Esophagus squamous epithelium (tissue), 5 donors: ENCODE measurements at regions not wholly inside any gene's neighbourhood (a gene's known extent, or its start where the extent isn't known, plus 50 kb on each side); places are given as distances from the start of the nearest gene placed in this dataset.

Source experiments
- DNase-seq: peaks from one replicate; lab custom pipeline; 2025; lab: John Stamatoyannopoulos, UW
- H3K27ac ChIP-seq, 4 donors: fragments of 200-600 bp; sonication (generic); one replicate each; pipeline ENCODE4 v1.5.1; 2016 to 2019; ENCODE audit warnings: mild to moderate bottlenecking in 1 of 4
- H3K27me3 ChIP-seq, 4 donors: fragments of 200-600 bp; sonication (generic); 1 replicate in 3 of 4; 2 replicates in 1 of 4; pipeline versions ENCODE4 v1.5.1 to v1.6.0; 2017 to 2021; ENCODE audit warnings: antibody characterized with exemption in 1 of 4
- H3K36me3 ChIP-seq, 3 donors: fragments of 200-600 bp; sonication (generic); one replicate each; pipeline ENCODE4 v1.5.1; 2016 to 2019
- H3K4me1 ChIP-seq, 3 donors: fragments of 200-600 bp; sonication (generic); one replicate each; pipeline ENCODE4 v1.5.1; 2017 to 2019
- H3K4me3 ChIP-seq, 4 donors: fragments of 200-600 bp; sonication (generic); 1 replicate in 3 of 4; 2 replicates in 1 of 4; pipeline ENCODE4 v1.5.1; 2016 to 2019; ENCODE audit warnings: mild to moderate bottlenecking in 2 of 4, moderate library complexity in 1 of 4
- H3K9me3 ChIP-seq, 3 donors: fragments of 200-600 bp; sonication (generic); one replicate each; pipeline ENCODE4 v1.5.1; 2016 to 2019
- POLR2A ChIP-seq, 4 donors: fragments of 450-650 bp; IDR thresholded peaks; one replicate each; pipeline ENCODE4 v1.6.1; 2017; ENCODE audit warnings: antibody characterized with exemption in 4 of 4, mild to moderate bottlenecking in 4 of 4, moderate library complexity in 3 of 4
- WGBS, 2 donors: methylation state at CpG; one replicate each; pipeline ENCODE4 v1.1.5; 2018; 5-methylcytosine and 5-hydroxymethylcytosine counted together
- intact Hi-C: fragments of 100-400 bp; cut with DNase I; formaldehyde crosslinking; loops from one replicate; pipeline ENCODE4 v1.15.0; 2022
- TF ChIP-seq, protein P1 (sequence below), 6 experiments: fragments of 450-650 bp in 4 of 6; fragments of 200-600 bp in 2 of 6; sonication (generic) in 2 of 6; IDR thresholded peaks; one replicate each; pipeline ENCODE4 v1.5.1; 2016 to 2019; ENCODE audit warnings: antibody characterized with exemption in 6 of 6, mild to moderate bottlenecking in 4 of 6, moderate library complexity in 4 of 6
- donor health status: DM: yes; HTN: yes; CAD: no.

DNA sequence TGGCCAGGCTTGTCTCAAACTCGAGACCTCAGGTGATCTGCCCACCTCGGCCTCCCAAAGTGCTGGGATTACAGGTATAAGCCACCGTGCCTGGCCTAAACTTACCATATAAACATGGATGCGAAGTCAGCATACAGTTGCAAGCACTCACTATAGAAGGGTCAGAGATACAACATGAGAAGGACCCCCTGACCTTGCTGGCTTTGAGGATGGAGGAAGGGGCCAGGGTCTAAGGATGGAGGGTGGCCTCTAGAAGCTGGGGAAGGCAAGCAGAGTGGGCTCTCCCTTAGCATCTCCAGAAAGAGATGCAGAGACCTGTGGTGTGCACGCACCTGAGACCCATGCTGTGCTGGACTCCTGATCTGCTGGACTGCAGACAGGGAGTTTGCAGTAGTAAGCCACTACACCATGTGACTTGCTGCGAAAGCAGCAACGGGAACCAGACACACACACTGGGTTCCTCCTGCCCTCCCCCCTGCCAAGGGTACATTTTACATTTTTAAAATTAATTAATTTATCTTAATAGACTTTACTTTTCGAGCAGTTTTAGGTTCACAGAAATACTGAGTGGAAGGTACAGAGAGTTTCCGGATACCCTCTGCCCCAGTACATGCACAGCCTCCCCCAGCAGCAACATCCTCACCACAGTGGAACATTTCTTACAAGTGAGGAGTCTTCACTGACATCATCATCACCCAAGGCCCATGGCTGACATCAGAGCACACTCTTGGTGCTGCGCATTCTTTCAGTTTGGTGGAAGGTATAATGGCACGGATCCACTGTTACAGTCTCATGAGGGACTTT, 170.1 kb upstream of the B3GAT1 start:
- peaks cover 0 to 42% (median 0%) of the 10 kb centered on the region in 4 donors for H3K27me3 ChIP-seq
- peaks cover 0 to 17% (median 0%) of the 10 kb centered on the region in 3 donors for H3K4me1 ChIP-seq
- TF ChIP-seq, protein P1, sequence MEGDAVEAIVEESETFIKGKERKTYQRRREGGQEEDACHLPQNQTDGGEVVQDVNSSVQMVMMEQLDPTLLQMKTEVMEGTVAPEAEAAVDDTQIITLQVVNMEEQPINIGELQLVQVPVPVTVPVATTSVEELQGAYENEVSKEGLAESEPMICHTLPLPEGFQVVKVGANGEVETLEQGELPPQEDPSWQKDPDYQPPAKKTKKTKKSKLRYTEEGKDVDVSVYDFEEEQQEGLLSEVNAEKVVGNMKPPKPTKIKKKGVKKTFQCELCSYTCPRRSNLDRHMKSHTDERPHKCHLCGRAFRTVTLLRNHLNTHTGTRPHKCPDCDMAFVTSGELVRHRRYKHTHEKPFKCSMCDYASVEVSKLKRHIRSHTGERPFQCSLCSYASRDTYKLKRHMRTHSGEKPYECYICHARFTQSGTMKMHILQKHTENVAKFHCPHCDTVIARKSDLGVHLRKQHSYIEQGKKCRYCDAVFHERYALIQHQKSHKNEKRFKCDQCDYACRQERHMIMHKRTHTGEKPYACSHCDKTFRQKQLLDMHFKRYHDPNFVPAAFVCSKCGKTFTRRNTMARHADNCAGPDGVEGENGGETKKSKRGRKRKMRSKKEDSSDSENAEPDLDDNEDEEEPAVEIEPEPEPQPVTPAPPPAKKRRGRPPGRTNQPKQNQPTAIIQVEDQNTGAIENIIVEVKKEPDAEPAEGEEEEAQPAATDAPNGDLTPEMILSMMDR (IDR thresholded peaks at IDR 0.05): no peak
- no peak for TF ChIP-seq POLR2A (IDR thresholded peaks at IDR 0.05)
- intact Hi-C loops: no loop called here
- H3K27ac ChIP-seq: no peak overlapping the region
- DNase-seq: no peak
- no peaks in the 10 kb centered on the region for H3K36me3 ChIP-seq
- H3K9me3 ChIP-seq: no peaks in the 10 kb centered on the region
- no peak overlapping the region for H3K4me3 ChIP-seq
- 76 to 83% methylated on average over 9 to 10 of the region's 11 CpGs for WGBS, 2 donors

DNA sequence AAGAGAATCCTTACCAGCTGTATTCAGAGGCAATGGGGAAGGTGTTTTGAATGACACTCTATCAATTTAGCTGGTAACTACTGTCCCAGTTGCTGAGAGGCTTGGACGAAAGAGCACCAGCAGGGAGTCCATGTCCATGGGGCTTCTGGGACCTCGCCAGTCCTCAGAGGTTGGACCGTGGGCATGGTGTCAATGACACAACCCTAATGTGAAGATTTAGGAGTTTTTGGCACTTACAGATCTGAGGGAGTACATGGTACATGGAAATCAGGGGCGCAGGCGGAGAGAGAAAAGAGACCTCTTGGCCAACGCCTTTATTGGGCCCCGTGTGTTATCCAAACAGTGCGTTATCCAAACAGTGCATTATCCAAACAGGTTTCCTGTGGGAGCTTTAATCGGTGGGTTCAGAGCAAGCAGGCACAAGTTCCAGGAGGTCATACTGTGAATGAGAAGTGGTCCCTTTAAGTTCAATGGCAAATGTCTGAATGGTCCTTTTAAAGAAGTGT, 169.1 kb upstream of the B3GAT1 start:
- TF ChIP-seq POLR2A (IDR thresholded peaks at IDR 0.05): no peak
- TF ChIP-seq, protein P1 (IDR thresholded peaks at IDR 0.05): no peak
- Histone ChIP-seq H3K9me3 (no peaks in the 10 kb centered on the region), H3K4me3 (no peak overlapping the region), H3K4me1 (peaks cover 0 to 17% (median 0%) of the 10 kb centered on the region in 3 donors), H3K36me3 (no peaks in the 10 kb centered on the region), H3K27ac (no peak overlapping the region), H3K27me3 (peaks cover 0 to 52% (median 0%) of the 10 kb centered on the region in 4 donors)
- DNase-seq: no peak
- intact Hi-C loops: no loop called here
- WGBS, 2 donors: 58 to 60% methylated on average over 9 of the region's 9 CpGs

DNA sequence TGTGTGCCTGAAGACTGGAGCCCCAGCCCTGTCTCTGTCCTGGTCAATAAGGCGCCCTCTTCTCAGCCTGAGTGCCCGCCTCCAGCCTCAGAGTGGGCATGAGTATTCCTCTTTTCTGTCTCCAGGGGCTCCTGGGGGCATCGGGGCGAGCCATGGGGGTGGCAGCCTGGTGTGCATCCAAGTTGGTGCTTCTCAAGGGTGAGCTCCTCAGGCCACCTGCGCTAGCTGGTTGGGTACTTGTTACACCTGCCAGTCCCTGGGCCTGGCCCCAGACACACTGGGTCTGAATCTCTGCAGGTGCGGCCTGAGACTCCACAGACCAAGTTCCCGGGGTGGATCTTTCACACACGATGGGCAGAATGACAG, 168.6 kb upstream of the B3GAT1 start:
- Histone ChIP-seq H3K36me3 (no peaks in the 10 kb centered on the region), H3K27me3 (peaks cover 0 to 52% (median 0%) of the 10 kb centered on the region in 4 donors), H3K27ac (no peak overlapping the region), H3K4me3 (no peak overlapping the region), H3K9me3 (no peaks in the 10 kb centered on the region), H3K4me1 (peaks cover 0 to 17% (median 0%) of the 10 kb centered on the region in 3 donors)
- WGBS, 2 donors: 74 to 89% methylated on average over 3 to 7 of the region's 8 CpGs
- no peak for TF ChIP-seq POLR2A (IDR thresholded peaks at IDR 0.05)
- TF ChIP-seq, protein P1 (IDR thresholded peaks at IDR 0.05): no peak
- no peak for DNase-seq
- intact Hi-C loops: no loop called here

DNA sequence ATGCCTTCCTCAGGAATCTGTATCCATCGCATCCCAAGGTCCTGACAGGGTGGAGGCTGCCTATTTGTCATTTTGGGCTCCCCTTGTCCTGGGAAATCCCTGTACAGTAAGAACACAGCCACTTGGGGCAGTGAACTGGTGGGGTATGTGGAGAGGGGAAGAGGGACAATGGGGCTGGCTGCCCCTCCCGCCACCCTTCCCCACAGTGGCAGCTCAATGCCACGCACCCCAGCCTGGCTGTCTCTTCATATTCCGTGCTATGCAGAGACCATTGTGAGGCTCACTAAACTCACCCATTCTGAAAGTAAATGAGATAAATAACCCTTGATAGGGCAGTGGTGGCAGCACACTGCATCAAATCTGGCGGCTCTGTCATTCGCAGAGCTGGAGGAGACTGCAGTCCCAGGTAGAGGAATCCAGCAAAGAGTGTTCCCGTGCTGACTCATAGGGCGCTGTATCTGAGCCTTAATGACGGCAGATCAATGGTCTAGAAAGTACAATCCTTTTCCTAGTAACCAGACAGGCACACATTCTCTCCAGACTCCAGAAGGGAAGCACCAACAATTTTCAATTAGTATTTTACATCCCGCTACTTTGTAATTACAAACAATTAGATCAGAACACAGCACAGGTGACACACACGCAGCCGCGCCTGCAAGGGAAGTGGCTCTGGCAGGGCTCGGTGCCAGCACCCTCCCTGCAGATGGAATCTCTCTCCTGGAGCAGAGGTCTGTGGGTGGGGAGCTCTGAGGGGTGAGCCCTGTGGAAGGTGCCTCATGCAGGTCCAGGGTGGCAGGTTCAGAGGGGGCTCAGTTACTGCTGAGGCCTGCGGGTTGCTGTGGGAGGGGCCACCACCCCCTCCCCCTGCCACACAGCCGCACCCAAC, 167.9 kb upstream of the B3GAT1 start:
- Histone ChIP-seq H3K27me3 (peaks cover 0 to 55% (median 0%) of the 10 kb centered on the region in 4 donors), H3K4me3 (no peak overlapping the region), H3K27ac (no peak overlapping the region), H3K4me1 (peaks cover 0 to 17% (median 0%) of the 10 kb centered on the region in 3 donors), H3K9me3 (no peaks in the 10 kb centered on the region), H3K36me3 (no peaks in the 10 kb centered on the region)
- TF ChIP-seq, protein P1 (IDR thresholded peaks at IDR 0.05): no peak
- no peak for TF ChIP-seq POLR2A (IDR thresholded peaks at IDR 0.05)
- DNase-seq: no peak
- WGBS, 2 donors: 54 to 57% methylated on average over 9 to 15 of the region's 16 CpGs
- intact Hi-C loops: no loop called here
